ENCODE measurements at regions not wholly inside any gene's neighbourhood (a gene's known extent, or its start where the extent isn't known, plus 50 kb on each side); places are given as distances from the start of the nearest gene placed in this dataset.

- no peak for TF ChIP-seq EZH2 (IDR thresholded peaks at IDR 0.05; ENCODE audit: borderline replicate concordance, low read depth, low read length, severe bottlenecking)
- TF ChIP-seq CTCF (IDR thresholded peaks at IDR 0.05; ENCODE audit: borderline replicate concordance, extremely low read depth, low read length, poor library complexity, severe bottlenecking): no peak
These were observed 54.7 kb upstream of the SMAD6 start for GRCh38 chr15:66647358-66647757.

All from DND-41 (cell line).